GM23338 (cell line): ENCODE measurements at regions not wholly inside any gene's neighbourhood (a gene's known extent, or its start where the extent isn't known, plus 50 kb on each side); places are given as distances from the start of the nearest gene placed in this dataset.

Experiments
- CREB1 ChIP-seq: fragments of 250-450 bp; sonication (Bioruptor Pico); IDR thresholded peaks from 2 replicates; pipeline ENCODE4 v1.5.0; 2020; ENCODE audit warnings: low read depth, mild to moderate bottlenecking, moderate library complexity
- POLR2AphosphoS5 ChIP-seq: IDR thresholded peaks from 2 replicates; pipeline ENCODE4 v1.6.1; 2016; ENCODE audit warnings: antibody characterized with exemption, low read depth
- REST ChIP-seq: IDR thresholded peaks from one replicate; pipeline ENCODE4 v1.6.1; 2018; ENCODE audit warnings: antibody characterized with exemption; ENCODE audit not compliant: unreplicated experiment
- TF ChIP-seq, protein P1 (sequence below), 2 experiments: fragments of 200-600 bp in 1 of 2; sonication (generic) in 1 of 2; conservative IDR thresholded peaks; 2 replicates each; pipeline versions ENCODE4 v1.5.1 to v1.6.1; 2016 to 2017; ENCODE audit warnings: antibody characterized with exemption in 2 of 2, low read depth in 2 of 2, mild to moderate bottlenecking in 2 of 2, moderate library complexity in 1 of 2

DNA sequence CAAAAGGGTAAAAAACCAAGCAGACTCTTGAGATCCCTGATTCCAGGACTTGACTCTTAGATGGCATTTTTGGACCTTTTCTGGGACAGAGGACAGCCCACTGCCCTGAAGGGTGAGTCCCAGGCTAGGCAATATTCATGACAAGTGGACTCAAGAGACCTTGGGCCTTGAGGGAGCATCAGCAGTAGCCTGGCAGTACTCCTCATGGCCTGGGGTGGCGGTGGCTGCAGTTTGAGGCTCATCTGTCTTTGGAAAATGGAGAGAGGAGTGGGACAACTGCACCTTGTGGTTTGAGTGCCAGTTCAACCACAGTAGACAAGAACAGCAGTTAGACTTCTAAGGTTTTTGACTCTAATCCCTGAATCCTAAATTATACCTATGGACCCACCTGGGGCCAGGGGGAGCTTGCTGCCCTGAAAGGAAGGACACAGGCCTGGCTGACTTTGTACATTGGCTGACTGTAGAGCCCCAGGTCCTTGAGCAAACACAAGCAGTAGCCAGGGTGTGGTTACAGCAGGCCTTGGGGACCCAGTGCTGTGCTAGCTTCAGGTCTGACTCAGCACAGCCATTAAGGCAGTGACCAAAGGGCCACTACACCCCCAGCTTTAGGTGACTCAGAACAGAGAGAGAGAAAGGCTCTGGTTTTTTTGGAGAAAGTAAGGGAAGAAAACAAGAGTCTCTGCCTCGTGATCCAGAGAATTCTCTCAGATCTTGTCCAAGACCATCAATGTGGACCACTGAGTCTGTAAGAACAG lies 1023.2 kb downstream of the KCNT2 start:
- TF ChIP-seq, protein P1, sequence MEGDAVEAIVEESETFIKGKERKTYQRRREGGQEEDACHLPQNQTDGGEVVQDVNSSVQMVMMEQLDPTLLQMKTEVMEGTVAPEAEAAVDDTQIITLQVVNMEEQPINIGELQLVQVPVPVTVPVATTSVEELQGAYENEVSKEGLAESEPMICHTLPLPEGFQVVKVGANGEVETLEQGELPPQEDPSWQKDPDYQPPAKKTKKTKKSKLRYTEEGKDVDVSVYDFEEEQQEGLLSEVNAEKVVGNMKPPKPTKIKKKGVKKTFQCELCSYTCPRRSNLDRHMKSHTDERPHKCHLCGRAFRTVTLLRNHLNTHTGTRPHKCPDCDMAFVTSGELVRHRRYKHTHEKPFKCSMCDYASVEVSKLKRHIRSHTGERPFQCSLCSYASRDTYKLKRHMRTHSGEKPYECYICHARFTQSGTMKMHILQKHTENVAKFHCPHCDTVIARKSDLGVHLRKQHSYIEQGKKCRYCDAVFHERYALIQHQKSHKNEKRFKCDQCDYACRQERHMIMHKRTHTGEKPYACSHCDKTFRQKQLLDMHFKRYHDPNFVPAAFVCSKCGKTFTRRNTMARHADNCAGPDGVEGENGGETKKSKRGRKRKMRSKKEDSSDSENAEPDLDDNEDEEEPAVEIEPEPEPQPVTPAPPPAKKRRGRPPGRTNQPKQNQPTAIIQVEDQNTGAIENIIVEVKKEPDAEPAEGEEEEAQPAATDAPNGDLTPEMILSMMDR (conservative IDR thresholded peaks at IDR 0.05; ENCODE audit: low read depth in 2 of 2), result peak; percentile 24; a peak in 3 of 4 replicates
- TF ChIP-seq CREB1 (CRISPR knock-in tag), result no peak
- no peak for TF ChIP-seq POLR2AphosphoS5
- TF ChIP-seq REST, result no peak
